ENCODE measurements at regions not wholly inside any gene's neighbourhood (a gene's known extent, or its start where the extent isn't known, plus 50 kb on each side); places are given as distances from the start of the nearest gene placed in this dataset.

DNA sequence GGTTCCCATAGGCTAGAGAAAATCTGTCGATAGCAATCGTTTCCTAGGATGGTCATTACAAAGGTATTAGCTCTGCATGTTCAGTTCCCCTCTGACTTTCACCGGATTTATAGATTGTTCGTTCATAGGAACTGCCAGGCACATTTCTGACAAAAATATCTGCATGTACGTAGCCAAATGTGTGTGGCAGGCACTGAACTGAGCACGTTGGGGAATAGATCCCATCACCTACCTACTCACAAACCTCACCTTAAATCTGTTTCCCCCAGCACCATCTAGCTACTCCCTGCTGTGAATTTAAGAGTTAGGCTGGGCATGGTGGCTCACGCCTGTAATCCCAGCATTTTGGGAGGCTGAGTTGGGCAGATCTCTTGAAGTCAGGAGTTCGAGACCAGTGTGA is 64.5 kb upstream of the TANC2 start:
- Histone ChIP-seq H3K27ac (ENCODE audit: low read length) (no peak overlapping the region), H3K36me3 (ENCODE audit: control insufficient read depth, insufficient read depth, low read length) (no peaks in the 10 kb centered on the region), H3K27me3 (ENCODE audit: control insufficient read depth, insufficient read depth, low read length) (no peaks in the 10 kb centered on the region), H3K9me3 (ENCODE audit: control insufficient read depth, insufficient read depth, low read length) (no peaks in the 10 kb centered on the region), H3K4me3 (ENCODE audit: low read length) (no peak overlapping the region), H3K4me1 (ENCODE audit: control insufficient read depth, insufficient read depth, low read length) (no peaks in the 10 kb centered on the region)
- H3K27me3 Mint-ChIP-seq (ENCODE audit: low read depth in 2 of 2), result no peaks in the 10 kb centered on the region
- DNase-seq (no peak), ATAC-seq (no peak)
- H3K9me3 Mint-ChIP-seq, result no peaks in the 10 kb centered on the region
- H3K27ac Mint-ChIP-seq, result no peak overlapping the region
- H3K4me1 Mint-ChIP-seq, result no peaks in the 10 kb centered on the region
- intact Hi-C loops (cut with micrococcal nuclease), result no loop called here
- no peak for TF ChIP-seq CTCF (IDR thresholded peaks at IDR 0.05)
- H3K36me3 Mint-ChIP-seq, result no peaks in the 10 kb centered on the region
- H3K4me3 Mint-ChIP-seq, result no peak overlapping the region
- 95% methylated on average over 8 of the region's 8 CpGs for WGBS (ENCODE audit: insufficient coverage)

DNA sequence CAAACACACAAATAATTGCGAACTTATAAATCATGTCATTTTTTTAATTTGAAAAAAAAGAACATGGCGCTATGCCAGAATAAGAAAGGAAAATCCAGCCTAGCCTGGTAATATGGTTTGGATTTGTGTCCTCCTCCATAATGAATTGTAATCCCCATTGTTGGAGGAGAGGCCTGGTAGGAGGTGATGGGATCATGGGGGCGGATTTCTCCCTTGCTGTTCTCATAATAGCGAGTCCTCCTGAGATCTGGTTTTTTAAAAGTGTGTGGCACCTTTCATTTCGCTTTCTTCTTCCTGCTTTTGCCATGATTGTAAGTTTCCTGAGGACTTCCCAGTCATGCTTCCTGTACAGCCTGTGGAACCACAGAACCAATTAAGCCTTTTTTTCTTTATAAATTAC is 65.9 kb upstream of the TANC2 start:
- no peak for DNase-seq
- no peaks in the 10 kb centered on the region for H3K27me3 Mint-ChIP-seq (ENCODE audit: low read depth in 2 of 2)
- H3K36me3 ChIP-seq (ENCODE audit: control insufficient read depth, insufficient read depth, low read length), result no peaks in the 10 kb centered on the region
- H3K4me3 ChIP-seq (ENCODE audit: low read length), result no peak overlapping the region
- intact Hi-C loops (cut with micrococcal nuclease), result no loop called here
- no peaks in the 10 kb centered on the region for H3K9me3 ChIP-seq (ENCODE audit: control insufficient read depth, insufficient read depth, low read length)
- WGBS (ENCODE audit: insufficient coverage), result 96% methylated on average over 5 of the region's 5 CpGs
- no peak overlapping the region for H3K27ac Mint-ChIP-seq
- no peak overlapping the region for H3K27ac ChIP-seq (ENCODE audit: low read length)
- H3K27me3 ChIP-seq (ENCODE audit: control insufficient read depth, insufficient read depth, low read length), result no peaks in the 10 kb centered on the region
- H3K4me1 ChIP-seq (ENCODE audit: control insufficient read depth, insufficient read depth, low read length), result no peaks in the 10 kb centered on the region
- H3K9me3 Mint-ChIP-seq, result no peaks in the 10 kb centered on the region
- no peak overlapping the region for H3K4me3 Mint-ChIP-seq
- no peaks in the 10 kb centered on the region for H3K36me3 Mint-ChIP-seq
- no peak for ATAC-seq
- no peaks in the 10 kb centered on the region for H3K4me1 Mint-ChIP-seq
- no peak for TF ChIP-seq CTCF (IDR thresholded peaks at IDR 0.05)

DNA sequence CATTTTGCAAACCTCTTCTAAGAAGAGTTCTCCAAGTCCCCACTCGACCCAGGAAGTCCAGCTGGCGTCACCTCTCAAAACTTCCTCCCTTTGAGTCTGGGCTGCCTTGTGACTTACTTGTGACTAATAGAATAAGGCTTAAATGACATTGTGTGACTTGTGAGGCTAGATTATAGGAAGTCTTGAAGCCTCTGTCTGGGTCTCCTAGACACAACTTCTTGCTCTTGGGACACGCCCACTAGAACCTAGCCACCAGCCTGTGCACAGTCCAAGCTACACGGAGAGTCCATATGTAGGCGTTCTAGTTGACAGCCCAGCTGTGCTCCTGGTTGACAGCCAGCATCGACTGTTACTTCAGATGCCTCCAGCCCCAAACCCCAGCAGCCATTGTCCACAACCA is 66.7 kb upstream of the TANC2 start:
- Histone ChIP-seq H3K27ac (ENCODE audit: low read length) (no peak overlapping the region), H3K36me3 (ENCODE audit: control insufficient read depth, insufficient read depth, low read length) (no peaks in the 10 kb centered on the region), H3K9me3 (ENCODE audit: control insufficient read depth, insufficient read depth, low read length) (no peaks in the 10 kb centered on the region), H3K27me3 (ENCODE audit: control insufficient read depth, insufficient read depth, low read length) (no peaks in the 10 kb centered on the region), H3K4me3 (ENCODE audit: low read length) (no peak overlapping the region), H3K4me1 (ENCODE audit: control insufficient read depth, insufficient read depth, low read length) (no peaks in the 10 kb centered on the region)
- H3K27ac Mint-ChIP-seq, result no peak overlapping the region
- WGBS (ENCODE audit: insufficient coverage), result 93% methylated on average over 4 of the region's 6 CpGs
- no peaks in the 10 kb centered on the region for H3K27me3 Mint-ChIP-seq (ENCODE audit: low read depth in 2 of 2)
- no peak for ATAC-seq
- DNase-seq, result no peak
- no peaks in the 10 kb centered on the region for H3K9me3 Mint-ChIP-seq
- no peaks in the 10 kb centered on the region for H3K4me1 Mint-ChIP-seq
- H3K36me3 Mint-ChIP-seq, result no peaks in the 10 kb centered on the region
- TF ChIP-seq CTCF (IDR thresholded peaks at IDR 0.05), result no peak
- intact Hi-C loops (cut with micrococcal nuclease), result no loop called here
- no peak overlapping the region for H3K4me3 Mint-ChIP-seq

DNA sequence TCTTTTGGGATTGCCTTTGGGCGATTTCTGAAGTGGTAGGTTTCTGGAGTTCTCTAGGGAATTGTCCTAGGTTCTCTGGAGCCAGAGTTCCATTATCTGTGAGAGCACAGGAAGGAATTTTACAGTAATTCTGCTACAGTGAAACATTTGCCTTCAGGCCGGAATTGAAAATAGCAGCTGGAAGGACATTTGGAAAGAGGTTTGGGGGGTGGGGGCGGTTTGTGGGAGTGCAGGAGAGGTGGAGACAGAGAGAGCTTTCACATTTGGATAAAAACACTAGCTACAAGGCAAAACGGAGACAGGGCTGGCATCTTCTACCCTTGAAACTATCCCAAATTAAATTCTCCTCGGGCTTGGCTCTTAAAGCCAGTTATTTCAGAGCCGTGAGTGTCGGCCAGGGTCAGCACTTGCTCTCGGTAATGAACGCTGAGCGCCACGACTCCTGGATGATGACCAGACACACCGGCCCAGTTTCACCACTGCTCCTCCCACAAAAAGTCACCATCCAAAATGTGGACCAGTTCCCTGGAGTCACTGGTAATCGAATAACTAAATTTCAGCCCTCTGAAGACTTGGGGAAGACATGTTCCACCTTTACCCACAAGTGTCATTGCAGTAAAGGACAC is 67.7 kb upstream of the TANC2 start:
- no peak overlapping the region for H3K27ac ChIP-seq (ENCODE audit: low read length)
- no peak overlapping the region for H3K27ac Mint-ChIP-seq
- no peaks in the 10 kb centered on the region for H3K36me3 Mint-ChIP-seq
- no peaks in the 10 kb centered on the region for H3K36me3 ChIP-seq (ENCODE audit: control insufficient read depth, insufficient read depth, low read length)
- whole genome bisulfite sequencing (ENCODE audit: insufficient coverage), result 91% methylated on average over 13 of the region's 13 CpGs
- no peak overlapping the region for H3K4me3 Mint-ChIP-seq
- no peaks in the 10 kb centered on the region for H3K9me3 Mint-ChIP-seq
- no peak for DNase-seq
- no peaks in the 10 kb centered on the region for H3K9me3 ChIP-seq (ENCODE audit: control insufficient read depth, insufficient read depth, low read length)
- no peak for ATAC-seq
- peaks cover 0 to under 1% of the 10 kb centered on the region in 2 donors for H3K4me1 Mint-ChIP-seq
- no peaks in the 10 kb centered on the region for H3K27me3 Mint-ChIP-seq (ENCODE audit: low read depth in 2 of 2)
- no peak overlapping the region for H3K4me3 ChIP-seq (ENCODE audit: low read length)
- intact Hi-C loops (cut with micrococcal nuclease), result no loop called here
- no peaks in the 10 kb centered on the region for H3K27me3 ChIP-seq (ENCODE audit: control insufficient read depth, insufficient read depth, low read length)
- no peak for TF ChIP-seq CTCF (IDR thresholded peaks at IDR 0.05)
- no peaks in the 10 kb centered on the region for H3K4me1 ChIP-seq (ENCODE audit: control insufficient read depth, insufficient read depth, low read length)

All from natural killer cell (primary cell).